ENCODE measurements at regions not wholly inside any gene's neighbourhood (a gene's known extent, or its start where the extent isn't known, plus 50 kb on each side); places are given as distances from the start of the nearest gene placed in this dataset.

DNA sequence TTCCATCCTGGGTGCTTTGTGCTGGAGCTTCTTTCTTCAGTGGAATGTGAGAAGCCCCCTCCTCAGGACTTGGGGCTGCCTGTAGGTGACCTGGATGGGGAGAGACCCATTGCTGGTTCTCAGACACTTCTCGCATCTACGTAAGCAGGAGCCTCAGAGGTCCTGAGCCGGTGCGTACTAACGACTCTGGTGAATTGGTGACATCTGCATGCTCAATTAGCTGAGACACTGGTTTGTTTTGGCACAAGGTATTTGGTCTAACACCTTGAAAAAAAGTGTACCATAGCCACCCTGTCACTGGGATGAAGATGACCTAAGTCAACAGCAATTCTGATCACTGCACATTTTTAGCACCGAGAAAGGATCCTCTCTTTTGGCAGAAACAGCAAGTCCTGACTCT is 57.7 kb downstream of the LRRC30 start:
- H3K9ac ChIP-seq (ENCODE audit: low read length): no peak overlapping the region
- no peak overlapping the region for H3K4me3 ChIP-seq (ENCODE audit: low read length)
- H3K27me3 ChIP-seq (ENCODE audit: control insufficient read depth, insufficient read depth, low read length): no peaks in the 10 kb centered on the region
- H3K36me3 ChIP-seq (ENCODE audit: control insufficient read depth, low read depth, low read length): no peaks in the 10 kb centered on the region
- H3K4me1 ChIP-seq (ENCODE audit: control insufficient read depth, low read depth, low read length): no peaks in the 10 kb centered on the region
- no peak overlapping the region for H3K27ac ChIP-seq (ENCODE audit: low read length)
- H3K9me3 ChIP-seq (ENCODE audit: control insufficient read depth, low read depth, low read length): no peaks in the 10 kb centered on the region

- H3K4me3 ChIP-seq (ENCODE audit: low read length): no peak overlapping the region
- no peaks in the 10 kb centered on the region for H3K4me1 ChIP-seq (ENCODE audit: control insufficient read depth, low read depth, low read length)
- H3K27ac ChIP-seq (ENCODE audit: low read length): no peak overlapping the region
- H3K36me3 ChIP-seq (ENCODE audit: control insufficient read depth, low read depth, low read length): no peaks in the 10 kb centered on the region
- H3K9me3 ChIP-seq (ENCODE audit: control insufficient read depth, low read depth, low read length): no peaks in the 10 kb centered on the region
- no peaks in the 10 kb centered on the region for H3K27me3 ChIP-seq (ENCODE audit: control insufficient read depth, insufficient read depth, low read length)
- H3K9ac ChIP-seq (ENCODE audit: low read length): no peak overlapping the region
These were observed 59.2 kb downstream of the LRRC30 start for GRCh38 chr18:7290077-7290476.

GRCh38 chr18:7291046-7291445 is 60.2 kb downstream of the LRRC30 start:
- Histone ChIP-seq H3K4me3 (ENCODE audit: low read length) (no peak overlapping the region), H3K9ac (ENCODE audit: low read length) (no peak overlapping the region), H3K9me3 (ENCODE audit: control insufficient read depth, low read depth, low read length) (no peaks in the 10 kb centered on the region), H3K27ac (ENCODE audit: low read length) (no peak overlapping the region), H3K36me3 (ENCODE audit: control insufficient read depth, low read depth, low read length) (no peaks in the 10 kb centered on the region), H3K27me3 (ENCODE audit: control insufficient read depth, insufficient read depth, low read length) (no peaks in the 10 kb centered on the region), H3K4me1 (ENCODE audit: control insufficient read depth, low read depth, low read length) (no peaks in the 10 kb centered on the region)

- Histone ChIP-seq H3K9me3 (ENCODE audit: control insufficient read depth, low read depth, low read length) (no peaks in the 10 kb centered on the region), H3K9ac (ENCODE audit: low read length) (no peak overlapping the region), H3K27ac (ENCODE audit: low read length) (no peak overlapping the region), H3K36me3 (ENCODE audit: control insufficient read depth, low read depth, low read length) (no peaks in the 10 kb centered on the region), H3K4me1 (ENCODE audit: control insufficient read depth, low read depth, low read length) (no peaks in the 10 kb centered on the region), H3K27me3 (ENCODE audit: control insufficient read depth, insufficient read depth, low read length) (no peaks in the 10 kb centered on the region), H3K4me3 (ENCODE audit: low read length) (no peak overlapping the region)
These were observed 67.3 kb downstream of the LRRC30 start for GRCh38 chr18:7298149-7298548.

GRCh38 chr18:7301094-7301493 is 70.2 kb downstream of the LRRC30 start:
- Histone ChIP-seq H3K27ac (ENCODE audit: low read length) (no peak overlapping the region), H3K9me3 (ENCODE audit: control insufficient read depth, low read depth, low read length) (no peaks in the 10 kb centered on the region), H3K4me3 (ENCODE audit: low read length) (no peak overlapping the region), H3K9ac (ENCODE audit: low read length) (no peak overlapping the region), H3K4me1 (ENCODE audit: control insufficient read depth, low read depth, low read length) (no peaks in the 10 kb centered on the region), H3K36me3 (ENCODE audit: control insufficient read depth, low read depth, low read length) (no peaks in the 10 kb centered on the region), H3K27me3 (ENCODE audit: control insufficient read depth, insufficient read depth, low read length) (no peaks in the 10 kb centered on the region)

- H3K9me3 ChIP-seq (ENCODE audit: control insufficient read depth, low read depth, low read length): no peaks in the 10 kb centered on the region
- H3K27me3 ChIP-seq (ENCODE audit: control insufficient read depth, insufficient read depth, low read length): no peaks in the 10 kb centered on the region
- no peak overlapping the region for H3K9ac ChIP-seq (ENCODE audit: low read length)
- H3K27ac ChIP-seq (ENCODE audit: low read length): no peak overlapping the region
- no peaks in the 10 kb centered on the region for H3K4me1 ChIP-seq (ENCODE audit: control insufficient read depth, low read depth, low read length)
- no peaks in the 10 kb centered on the region for H3K36me3 ChIP-seq (ENCODE audit: control insufficient read depth, low read depth, low read length)
- H3K4me3 ChIP-seq (ENCODE audit: low read length): no peak overlapping the region
These were observed 72.6 kb downstream of the LRRC30 start for GRCh38 chr18:7303316-7304060.

- Histone ChIP-seq H3K36me3 (ENCODE audit: control insufficient read depth, low read depth, low read length) (no peaks in the 10 kb centered on the region), H3K9me3 (ENCODE audit: control insufficient read depth, low read depth, low read length) (no peaks in the 10 kb centered on the region), H3K9ac (ENCODE audit: low read length) (no peak overlapping the region), H3K27me3 (ENCODE audit: control insufficient read depth, insufficient read depth, low read length) (no peaks in the 10 kb centered on the region), H3K4me1 (ENCODE audit: control insufficient read depth, low read depth, low read length) (no peaks in the 10 kb centered on the region), H3K4me3 (ENCODE audit: low read length) (no peak overlapping the region), H3K27ac (ENCODE audit: low read length) (no peak overlapping the region)
These were observed 73.1 kb downstream of the LRRC30 start for GRCh38 chr18:7304061-7304370.

DNA sequence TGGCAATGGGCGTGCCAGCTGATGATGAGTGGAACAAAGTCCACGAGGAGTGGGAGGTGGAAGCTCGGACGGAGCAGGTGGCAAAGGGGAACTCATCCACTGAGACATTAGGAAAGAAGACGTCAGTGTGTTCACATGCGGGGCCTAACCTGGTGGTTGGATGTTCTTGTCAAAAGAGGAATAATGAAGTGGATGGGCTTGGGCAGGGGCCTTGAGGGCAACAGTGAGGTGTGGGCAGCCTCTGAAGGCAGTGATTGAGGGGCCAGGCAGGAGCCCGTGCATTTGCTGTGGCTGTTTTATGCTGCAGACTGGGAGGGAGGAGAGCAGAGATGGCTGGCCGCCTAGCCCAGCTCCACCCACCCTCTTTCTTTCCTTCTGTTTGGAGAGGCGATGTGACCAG is 74.5 kb downstream of the LRRC30 start:
- H3K4me3 ChIP-seq (ENCODE audit: low read length): no peak overlapping the region
- no peaks in the 10 kb centered on the region for H3K36me3 ChIP-seq (ENCODE audit: control insufficient read depth, low read depth, low read length)
- H3K4me1 ChIP-seq (ENCODE audit: control insufficient read depth, low read depth, low read length): no peaks in the 10 kb centered on the region
- no peaks in the 10 kb centered on the region for H3K27me3 ChIP-seq (ENCODE audit: control insufficient read depth, insufficient read depth, low read length)
- H3K27ac ChIP-seq (ENCODE audit: low read length): no peak overlapping the region
- no peaks in the 10 kb centered on the region for H3K9me3 ChIP-seq (ENCODE audit: control insufficient read depth, low read depth, low read length)
- H3K9ac ChIP-seq (ENCODE audit: low read length): no peak overlapping the region

DNA sequence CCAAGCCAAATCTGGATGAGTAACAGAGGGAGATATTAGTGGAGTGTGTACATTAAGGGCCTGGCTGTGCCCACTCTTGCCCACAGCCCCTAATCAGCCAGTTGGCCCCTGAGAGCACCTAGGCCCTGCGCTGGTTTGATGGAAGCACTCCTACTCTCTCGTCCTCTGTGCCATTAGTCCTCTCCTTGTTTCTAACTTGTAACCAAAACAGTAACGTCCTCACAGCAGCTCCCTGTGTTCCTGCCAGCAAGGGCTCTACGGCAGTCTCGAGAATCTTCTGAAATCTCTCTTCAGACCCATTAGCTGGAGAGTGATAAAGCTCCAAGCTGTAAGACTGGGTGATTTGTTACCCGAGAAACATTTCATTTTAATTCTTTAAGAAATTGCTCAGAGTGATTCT is 76.1 kb downstream of the LRRC30 start:
- Histone ChIP-seq H3K27ac (ENCODE audit: low read length) (no peak overlapping the region), H3K36me3 (ENCODE audit: control insufficient read depth, low read depth, low read length) (no peaks in the 10 kb centered on the region), H3K9ac (ENCODE audit: low read length) (no peak overlapping the region), H3K4me1 (ENCODE audit: control insufficient read depth, low read depth, low read length) (no peaks in the 10 kb centered on the region), H3K4me3 (ENCODE audit: low read length) (no peak overlapping the region), H3K9me3 (ENCODE audit: control insufficient read depth, low read depth, low read length) (no peaks in the 10 kb centered on the region), H3K27me3 (ENCODE audit: control insufficient read depth, insufficient read depth, low read length) (no peaks in the 10 kb centered on the region)

- Histone ChIP-seq H3K27ac (ENCODE audit: low read length) (no peak overlapping the region), H3K4me1 (ENCODE audit: control insufficient read depth, low read depth, low read length) (no peaks in the 10 kb centered on the region), H3K4me3 (ENCODE audit: low read length) (no peak overlapping the region), H3K9ac (ENCODE audit: low read length) (no peak overlapping the region), H3K9me3 (ENCODE audit: control insufficient read depth, low read depth, low read length) (no peaks in the 10 kb centered on the region), H3K27me3 (ENCODE audit: control insufficient read depth, insufficient read depth, low read length) (no peaks in the 10 kb centered on the region), H3K36me3 (ENCODE audit: control insufficient read depth, low read depth, low read length) (no peaks in the 10 kb centered on the region)
These were observed 76.6 kb downstream of the LRRC30 start for GRCh38 chr18:7307526-7307925.

- Histone ChIP-seq H3K9ac (ENCODE audit: low read length) (no peak overlapping the region), H3K36me3 (ENCODE audit: control insufficient read depth, low read depth, low read length) (no peaks in the 10 kb centered on the region), H3K27ac (ENCODE audit: low read length) (no peak overlapping the region)
These were observed 86.9 kb downstream of the LRRC30 start for GRCh38 chr18:7317804-7318231.

DNA sequence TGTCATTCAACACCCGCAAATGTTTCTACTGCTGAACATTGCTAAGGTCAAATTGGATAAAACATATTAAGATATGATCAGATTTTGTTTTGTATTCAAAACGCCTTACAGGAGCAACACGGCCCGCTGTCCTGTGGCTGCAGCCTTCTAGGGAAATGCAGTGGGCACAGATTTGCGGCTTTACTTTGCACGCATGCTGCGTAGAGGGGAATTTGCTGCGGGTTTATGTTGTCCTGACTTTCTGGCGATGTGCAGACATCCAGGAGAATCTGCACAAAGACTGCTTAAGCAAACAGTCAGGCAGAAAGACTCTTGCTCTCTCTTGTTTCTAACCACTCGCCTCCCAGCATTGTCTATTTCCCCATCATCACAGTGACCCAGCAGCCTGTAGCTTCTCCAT is 88.3 kb downstream of the LRRC30 start:
- Histone ChIP-seq H3K4me3 (ENCODE audit: low read length) (no peak overlapping the region), H3K4me1 (ENCODE audit: control insufficient read depth, low read depth, low read length) (peaks cover 8% of the 10 kb centered on the region), H3K27ac (ENCODE audit: low read length) (no peak overlapping the region), H3K9ac (ENCODE audit: low read length) (no peak overlapping the region), H3K36me3 (ENCODE audit: control insufficient read depth, low read depth, low read length) (no peaks in the 10 kb centered on the region), H3K27me3 (ENCODE audit: control insufficient read depth, insufficient read depth, low read length) (no peaks in the 10 kb centered on the region), H3K9me3 (ENCODE audit: control insufficient read depth, low read depth, low read length) (no peaks in the 10 kb centered on the region)

More at GRCh38 chr18:7317804-7318231, 86.9 kb downstream of the LRRC30 start:
- Histone ChIP-seq H3K4me1 (ENCODE audit: control insufficient read depth, low read depth, low read length) (no peaks in the 10 kb centered on the region), H3K4me3 (ENCODE audit: low read length) (no peak overlapping the region), H3K27me3 (ENCODE audit: control insufficient read depth, insufficient read depth, low read length) (no peaks in the 10 kb centered on the region), H3K9me3 (ENCODE audit: control insufficient read depth, low read depth, low read length) (no peaks in the 10 kb centered on the region)

Measured in iPS-18a (cell line).